ENCODE measurements at regions not wholly inside any gene's neighbourhood (a gene's known extent, or its start where the extent isn't known, plus 50 kb on each side); places are given as distances from the start of the nearest gene placed in this dataset.
"Not testable (repeated sequence)": the region's sequence is repeated elsewhere in the genome, so short reads cannot be mapped to it uniquely, and the experiment has no call there.

GRCh38 chr5:57776035-57776434 lies 293.4 kb upstream of the ACTBL2 start:
- DNase-seq = no peak

GRCh38 chr5:57774439-57774838 lies 291.8 kb upstream of the ACTBL2 start:
- no peak for DNase-seq

DNA sequence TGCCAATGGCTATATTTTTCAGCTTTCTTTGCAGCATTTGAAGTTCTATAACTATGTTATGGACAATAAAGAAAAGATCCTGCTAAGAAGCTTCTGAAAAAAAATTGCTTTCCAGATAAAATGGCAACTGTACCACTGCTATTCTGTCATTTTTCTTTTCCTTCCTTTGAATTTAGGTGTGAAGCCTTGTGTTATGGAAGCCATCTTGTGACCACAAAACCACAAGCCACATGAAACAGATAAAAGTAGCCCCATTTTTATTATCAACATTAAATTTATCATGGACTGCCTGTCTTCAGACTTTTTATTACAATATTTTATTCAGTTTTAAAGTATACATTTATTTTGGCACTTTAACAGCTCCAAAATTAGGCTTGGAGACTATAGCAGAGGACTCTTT lies 289.9 kb upstream of the ACTBL2 start:
- DNase-seq = no peak

- no peak for DNase-seq
Observed at GRCh38 chr5:57770039-57770438, 287.4 kb upstream of the ACTBL2 start.

GRCh38 chr5:57768745-57769144 lies 286.1 kb upstream of the ACTBL2 start:
- no peak for DNase-seq

DNA sequence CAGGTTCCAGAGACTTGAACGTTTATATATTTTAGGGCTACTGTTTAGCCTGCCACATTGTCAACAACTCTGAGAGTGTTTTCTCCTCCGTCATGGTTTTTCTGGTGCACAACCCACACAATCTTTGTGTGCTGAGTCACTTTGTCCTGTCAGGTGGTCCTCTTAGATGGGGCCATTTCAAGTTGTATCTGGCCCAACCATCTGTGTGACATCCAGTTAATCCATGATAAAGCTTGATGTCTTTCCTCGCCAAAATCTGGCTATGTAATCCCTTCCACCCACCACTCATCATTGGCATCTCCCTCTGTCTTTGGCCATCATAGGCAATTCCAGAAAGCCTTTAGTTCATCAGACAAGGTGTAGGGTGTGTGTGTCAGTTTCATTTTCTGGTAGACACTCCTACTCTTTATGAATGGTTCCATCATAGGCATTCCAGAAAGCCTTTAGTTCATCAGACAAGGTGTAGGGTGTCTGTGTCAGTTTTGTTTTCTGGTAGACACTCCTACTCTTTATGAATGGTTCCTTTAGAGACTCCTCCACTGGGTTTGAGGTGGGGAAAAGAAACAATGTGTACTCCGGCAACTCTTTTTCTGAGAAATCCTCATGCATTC lies 282.0 kb upstream of the ACTBL2 start:
- DNase-seq = no peak

- no peak for DNase-seq
Observed at GRCh38 chr5:57761513-57761912, 278.9 kb upstream of the ACTBL2 start.

- no peak for DNase-seq
Observed at GRCh38 chr5:57754616-57755015, 272.0 kb upstream of the ACTBL2 start.

DNA sequence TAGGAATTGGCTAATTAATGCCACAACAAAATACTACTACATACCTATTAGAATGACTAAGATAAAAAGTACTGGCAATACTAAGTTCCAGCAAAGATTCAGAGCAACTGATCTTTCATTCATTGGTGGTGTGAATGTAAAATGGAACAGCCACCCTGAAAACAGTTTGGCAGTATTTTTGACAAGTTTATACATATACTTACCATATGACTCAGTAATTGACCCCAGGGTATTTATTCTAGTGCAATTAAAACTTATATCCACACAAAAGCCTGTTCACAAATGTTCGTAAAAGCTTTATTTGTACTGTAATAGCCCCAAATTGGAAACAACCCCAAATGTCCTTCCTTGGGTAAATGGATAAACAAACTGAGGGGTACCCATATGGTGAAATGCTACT lies 270.8 kb upstream of the ACTBL2 start:
- no peak for DNase-seq

DNA sequence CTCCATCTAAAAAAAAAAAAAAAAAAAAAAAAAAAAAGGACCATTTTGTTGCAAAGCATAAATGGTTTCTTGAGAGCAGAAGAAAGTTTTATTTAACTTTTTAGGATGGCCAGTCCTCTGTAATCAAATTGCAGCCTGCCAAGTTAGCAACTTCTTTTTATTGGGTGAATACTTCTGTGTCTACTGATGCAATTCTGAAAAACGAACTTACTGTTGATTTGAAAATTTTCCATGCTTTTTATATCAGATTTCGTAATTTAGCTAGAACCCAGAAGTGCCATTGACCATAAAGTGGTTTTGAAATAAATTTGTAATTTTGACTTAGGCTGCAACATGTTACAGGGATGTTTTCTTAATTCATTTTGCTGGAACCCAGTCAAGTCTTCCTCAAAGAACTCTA lies 269.1 kb upstream of the ACTBL2 start:
- no peak for DNase-seq

GRCh38 chr5:57750891-57751290 lies 268.3 kb upstream of the ACTBL2 start:
- DNase-seq = no peak

GRCh38 chr5:57750282-57750681 lies 267.7 kb upstream of the ACTBL2 start:
- no peak for DNase-seq

GRCh38 chr5:57749396-57749795 lies 266.8 kb upstream of the ACTBL2 start:
- DNase-seq = no peak

- DNase-seq = no peak
Observed at GRCh38 chr5:57745700-57746651, 263.4 kb upstream of the ACTBL2 start.

DNA sequence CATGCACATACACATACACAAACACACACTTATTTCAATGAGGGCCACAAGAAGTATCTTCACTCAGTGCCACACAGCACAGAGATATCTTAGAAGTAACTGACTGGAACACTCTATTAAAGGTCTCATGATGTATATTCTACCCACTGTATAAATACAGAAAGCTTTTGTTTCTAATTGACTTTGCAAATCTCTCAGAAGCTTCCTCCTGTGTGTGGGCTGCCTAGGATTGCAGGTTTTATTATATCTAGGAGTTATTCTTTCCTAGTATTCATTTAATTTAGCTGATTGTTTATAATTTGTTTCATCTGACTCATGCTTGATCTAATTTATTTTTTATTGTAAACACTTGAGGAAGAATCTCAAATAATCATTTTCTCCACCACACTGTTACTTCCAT lies 262.4 kb upstream of the ACTBL2 start:
- DNase-seq = no peak

DNA sequence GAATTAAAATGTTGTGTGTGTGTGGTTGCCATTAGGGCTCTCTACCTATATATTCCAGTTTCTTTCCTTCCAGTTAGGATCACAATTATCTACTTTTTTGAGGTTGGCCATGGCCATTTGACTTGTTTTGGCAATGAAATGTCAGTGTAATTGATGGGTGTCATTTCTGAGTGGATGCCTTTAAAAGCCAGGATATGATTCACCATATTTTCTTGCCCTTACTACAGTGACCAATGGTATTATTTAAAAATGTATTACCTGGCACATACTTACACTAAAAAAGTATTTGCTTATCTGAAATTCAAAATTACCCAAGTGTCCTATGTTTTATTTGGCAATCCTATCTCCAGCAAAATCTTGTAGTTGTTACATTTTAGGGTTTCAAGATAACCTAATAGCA lies 258.7 kb upstream of the ACTBL2 start:
- no peak for DNase-seq

GRCh38 chr5:57738787-57739186 lies 256.2 kb upstream of the ACTBL2 start:
- DNase-seq = no peak

DNA sequence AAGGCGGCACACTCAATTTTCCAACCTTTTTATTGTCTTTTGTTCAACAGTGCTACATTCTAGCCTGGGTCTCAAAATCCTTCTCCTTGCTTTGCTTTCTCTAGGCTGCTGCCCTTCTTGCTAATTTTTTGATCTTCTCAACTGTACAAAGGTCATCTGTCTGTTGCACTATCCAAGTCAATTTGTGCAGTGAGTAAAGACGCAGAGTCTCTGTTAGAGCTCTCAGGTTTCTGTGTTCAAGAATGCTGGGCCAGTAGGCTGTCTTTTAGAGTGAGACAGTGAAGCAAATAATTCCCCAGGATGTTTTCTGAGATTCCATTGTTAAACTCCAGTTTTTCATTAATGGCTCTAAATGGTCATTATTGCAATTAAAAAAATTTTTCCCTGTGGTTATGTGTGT lies 255.7 kb upstream of the ACTBL2 start:
- no peak for DNase-seq

DNA sequence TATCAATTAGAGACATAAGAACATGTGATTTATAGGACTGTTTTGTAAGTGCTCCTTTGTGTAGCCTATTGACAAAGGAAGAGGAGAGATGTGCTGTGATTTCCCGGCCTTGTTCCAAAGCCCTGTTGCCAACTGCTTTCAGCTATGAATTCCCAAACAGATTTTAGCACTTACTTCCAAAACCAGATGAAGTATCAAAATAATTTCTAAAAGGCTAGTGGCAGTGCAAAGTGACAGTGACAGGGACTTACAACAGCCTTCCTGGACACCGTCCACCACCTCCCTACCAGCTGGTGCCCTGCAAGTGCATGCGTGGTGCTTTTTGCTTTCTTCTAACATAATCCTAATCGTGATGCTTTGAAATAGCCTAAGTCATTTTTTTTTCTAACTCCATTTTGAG lies 254.1 kb upstream of the ACTBL2 start:
- DNase-seq = no peak

- DNase-seq = not testable (repeated sequence)
Observed at GRCh38 chr5:57735279-57736153, 252.9 kb upstream of the ACTBL2 start.

- no peak for DNase-seq
Observed at GRCh38 chr5:57734296-57734695, 251.7 kb upstream of the ACTBL2 start.

GRCh38 chr5:57727591-57727990 lies 245.0 kb upstream of the ACTBL2 start:
- no peak for DNase-seq
